GM12878 (cell line): ENCODE measurements at regions not wholly inside any gene's neighbourhood (a gene's known extent, or its start where the extent isn't known, plus 50 kb on each side); places are given as distances from the start of the nearest gene placed in this dataset.

ENCODE experiments used
- ATAC-seq: fragments of 200-7000 bp; cut with Tn5 transposase; 3 replicates; pipeline ENCODE4 v1.9.1; 2020; ENCODE audit warnings: mild to moderate bottlenecking, moderate library complexity
- BruUV-seq: library from RNA; stranded (reverse); fragments of 400-500 nt; replicated peaks from 2 replicates; lab custom pipeline; 2021; lab: Mats Ljungman, UMichigan
- CTCF ChIA-PET: fragments of 300-600 bp; sonication (Branson Sonifier 250); formaldehyde crosslinking; extraction: SDS; loops from one replicate; lab custom pipeline; 2021; ENCODE audit warnings: inconsistent platforms; lab: Yijun Ruan, JAX
- POLR2A ChIA-PET: fragments of 350-600 bp; formaldehyde crosslinking; extraction: SDS; loops from one replicate; lab custom pipeline; 2021; ENCODE audit warnings: inconsistent platforms; lab: Charles Lee
- RAD21 ChIA-PET: fragments of 300-600 bp; sonication (Branson Sonifier 250); formaldehyde crosslinking; loops from one replicate; lab custom pipeline; 2023; ENCODE audit warnings: antibody characterized with exemption; ENCODE audit not compliant: unreplicated experiment; lab: Charles Lee
- SMC1A ChIA-PET: fragments of 300-600 bp; sonication (Branson Sonifier 250); formaldehyde crosslinking; loops from one replicate; lab custom pipeline; 2023; ENCODE audit not compliant: unreplicated experiment, uncharacterized antibody; lab: Charles Lee
- DNase-seq: peaks from one replicate; pipeline ENCODE4 v3.0.0-alpha.2; 2011; ENCODE audit warnings: low read depth, low spot score
- FAIRE-seq: peaks from 3 replicates; lab custom pipeline; 2011; peaks lifted over from hg19 to GRCh38; lab: Jason Lieb, UNC
- H2AFZ ChIP-seq: 2 replicates; pipeline ENCODE4 v1.6.0; 2011; ENCODE audit warnings: low read depth, low read length, control low read depth; ENCODE audit not compliant: control insufficient read depth
- H3K27ac ChIP-seq: 2 replicates; pipeline ENCODE4 v1.5.1; 2011; ENCODE audit warnings: control low read depth; ENCODE audit not compliant: control insufficient read depth, insufficient read depth
- H3K27me3 ChIP-seq, 2 experiments: replicated peaks in 1 of 2; 2 replicates each; pipeline versions ENCODE4 v1.6.0 to v1.6.1; 2011; ENCODE audit warnings: low read length in 1 of 2; ENCODE audit not compliant: control insufficient read depth in 2 of 2, insufficient read depth in 2 of 2
- H3K36me3 ChIP-seq, 2 experiments: 2 replicates each; pipeline ENCODE4 v1.5.1; 2011; ENCODE audit warnings: low read length in 1 of 2; ENCODE audit not compliant: control insufficient read depth in 2 of 2, insufficient read depth in 2 of 2
- H3K4me1 ChIP-seq: 2 replicates; pipeline ENCODE4 v1.6.1; 2011; ENCODE audit warnings: mild to moderate bottlenecking, low read length, moderate library complexity, mixed read lengths; ENCODE audit not compliant: control insufficient read depth, insufficient read depth
- H3K4me2 ChIP-seq: 2 replicates; pipeline ENCODE4 v1.6.0; 2011; ENCODE audit warnings: control low read depth; ENCODE audit not compliant: control insufficient read depth, insufficient read depth
- H3K4me3 ChIP-seq: fragments of 200-600 bp; sonication (generic); 2 replicates; pipeline ENCODE4 v1.5.1; 2016
- H3K79me2 ChIP-seq: 2 replicates; pipeline ENCODE4 v1.6.0; 2011; ENCODE audit warnings: low read length; ENCODE audit not compliant: control insufficient read depth, insufficient read depth
- H3K9ac ChIP-seq: 2 replicates; pipeline ENCODE4 v1.8.0; 2011; ENCODE audit warnings: low read length, control low read depth, mixed read lengths; ENCODE audit not compliant: control insufficient read depth, insufficient read depth
- H3K9me3 ChIP-seq: replicated peaks from 3 replicates; pipeline ENCODE4 v1.5.1; 2011; ENCODE audit warnings: mild to moderate bottlenecking, low read length; ENCODE audit not compliant: control insufficient read depth, insufficient read depth
- H4K20me1 ChIP-seq: 2 replicates; pipeline ENCODE4 v1.6.0; 2011; ENCODE audit not compliant: control insufficient read depth, insufficient read depth
- ATF7 ChIP-seq: fragments of 450-650 bp; IDR thresholded peaks from 2 replicates; pipeline ENCODE4 v1.6.1; 2016; ENCODE audit warnings: low read depth, mild to moderate bottlenecking
- CREB1 ChIP-seq: IDR thresholded peaks from 2 replicates; pipeline ENCODE4 v1.6.1; 2012; ENCODE audit warnings: low read depth, mild to moderate bottlenecking, inconsistent platforms
- ETV6 ChIP-seq, 2 experiments: fragments of 450-650 bp in 1 of 2; IDR thresholded peaks in 1 of 2; conservative IDR thresholded peaks in 1 of 2; 2 replicates each; pipeline ENCODE4 v1.6.1; 2014; ENCODE audit warnings: antibody characterized with exemption in 1 of 2, borderline replicate concordance in 1 of 2, low read depth in 1 of 2, mild to moderate bottlenecking in 1 of 2, moderate library complexity in 1 of 2
- JUNB ChIP-seq: IDR thresholded peaks from 2 replicates; pipeline ENCODE4 v1.6.1; 2016; ENCODE audit warnings: antibody characterized with exemption, mild to moderate bottlenecking
- JUND ChIP-seq: IDR thresholded peaks from 2 replicates; pipeline ENCODE4 v1.6.1; 2012; ENCODE audit warnings: low read depth, mild to moderate bottlenecking, low read length, improper control_type of control experiment, moderate library complexity
- KAT2A ChIP-seq: conservative IDR thresholded peaks from 2 replicates; pipeline ENCODE4 v1.6.1; 2011; ENCODE audit warnings: low read depth, low read length; ENCODE audit not compliant: control insufficient read depth
- MEF2A ChIP-seq: IDR thresholded peaks from 2 replicates; pipeline ENCODE4 v1.6.1; 2011; ENCODE audit warnings: low read depth, mild to moderate bottlenecking, low read length, moderate library complexity; ENCODE audit not compliant: insufficient read depth
- MYC ChIP-seq: IDR thresholded peaks from 2 replicates; pipeline ENCODE4 v1.6.1; 2011; ENCODE audit warnings: mild to moderate bottlenecking, low read length, moderate library complexity, inconsistent platforms; ENCODE audit not compliant: insufficient read depth, insufficient replicate concordance, insufficient read length, severe bottlenecking
- RAD21 ChIP-seq: IDR thresholded peaks from 2 replicates; pipeline ENCODE4 v1.6.1; 2011; ENCODE audit warnings: mild to moderate bottlenecking, low read depth, low read length, moderate library complexity; ENCODE audit not compliant: insufficient read depth
- SPI1 ChIP-seq: IDR thresholded peaks from 2 replicates; pipeline ENCODE4 v1.6.1; 2011; ENCODE audit warnings: low read depth, mild to moderate bottlenecking, low read length, moderate library complexity, borderline replicate concordance; ENCODE audit not compliant: insufficient read depth
- SREBF2 ChIP-seq: IDR thresholded peaks from 2 replicates; pipeline ENCODE4 v1.6.1; 2012; ENCODE audit warnings: mild to moderate bottlenecking, low read length
- WGBS: methylation state at CpG from one replicate; pipeline ENCODE4 v1.1.6; 2016; ENCODE audit warnings: low lambda C conversion rate; ENCODE audit not compliant: insufficient replicate concordance, insufficient coverage; ENCODE audit errors: missing lambda C conversion rate; 5-methylcytosine and 5-hydroxymethylcytosine counted together
- in situ Hi-C: fragments of 300-500 bp; cut with MboI; formaldehyde crosslinking; loops from 9 replicates; pipeline ENCODE4 v1.14.3; 2018; ENCODE audit warnings: mixed read lengths
- intact Hi-C: fragments of 100-400 bp; cut with micrococcal nuclease; formaldehyde crosslinking; loops from one replicate; pipeline ENCODE4 v1.14.2; 2022; ENCODE audit not compliant: unreplicated experiment
- TF ChIP-seq, protein P1 (sequence below): IDR thresholded peaks from 2 replicates; pipeline ENCODE4 v1.6.1; 2011; ENCODE audit warnings: mild to moderate bottlenecking, low read depth, low read length, moderate library complexity; ENCODE audit not compliant: insufficient replicate concordance
- TF ChIP-seq, protein P2 (sequence below): fragments of 450-650 bp; IDR thresholded peaks from 2 replicates; pipeline ENCODE4 v1.6.1; 2014; ENCODE audit warnings: mild to moderate bottlenecking
- TF ChIP-seq, protein P3 (sequence below): fragments of 450-650 bp; formaldehyde crosslinking; IDR thresholded peaks from 2 replicates; pipeline ENCODE4 v1.4.0; 2022; ENCODE audit warnings: mild to moderate bottlenecking, moderate library complexity

DNA sequence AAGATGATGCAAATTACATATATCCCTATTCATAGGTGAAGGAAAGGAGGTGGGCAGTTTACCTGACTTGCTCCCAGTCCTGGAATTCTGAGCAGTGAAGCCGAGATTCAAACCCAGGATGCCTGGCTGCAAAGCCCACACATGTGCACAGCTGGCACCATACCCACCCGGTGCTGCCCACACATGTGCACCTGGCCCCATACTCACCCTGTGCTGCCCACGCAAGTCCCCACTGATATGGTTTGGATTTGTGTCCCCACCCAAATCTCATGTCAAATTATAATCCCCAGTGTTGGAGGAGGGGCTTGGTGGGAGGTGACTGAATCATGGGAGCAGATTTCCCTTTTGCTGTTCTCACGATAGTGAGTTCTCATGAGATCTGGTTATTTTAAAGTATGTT is 179.2 kb upstream of the C14orf180 start:
- FAIRE-seq (no peak), DNase-seq (no peak), ATAC-seq (no peak)
- Histone ChIP-seq H3K36me3 (no peaks in the 10 kb centered on the region), H2AFZ (no peak overlapping the region), H4K20me1 (no peaks in the 10 kb centered on the region), H3K9me3 (no peaks in the 10 kb centered on the region; the same call in 2 of the 3 replicates), H3K4me3 (no peak overlapping the region), H3K4me2 (no peak overlapping the region), H3K4me1 (no peaks in the 10 kb centered on the region; the same call in 1 of the 2 replicates), H3K79me2 (no peaks in the 10 kb centered on the region), H3K9ac (no peak overlapping the region), H3K27ac (no peak overlapping the region), H3K27me3 (no peaks in the 10 kb centered on the region; a peak in 1 of 4 replicates)
- POLR2A ChIA-PET, result no interaction called here
- no TSS peak for BruUV-seq
- intact Hi-C loops, result no loop called here
- WGBS, result 18% methylated on average over 4 of the region's 4 CpGs
- SMC1A ChIA-PET, result no interaction called here
- in situ Hi-C loops, result no loop called here
- RAD21 ChIA-PET, result no interaction called here
- CTCF ChIA-PET, result no interaction called here
- TF ChIP-seq, protein P1, sequence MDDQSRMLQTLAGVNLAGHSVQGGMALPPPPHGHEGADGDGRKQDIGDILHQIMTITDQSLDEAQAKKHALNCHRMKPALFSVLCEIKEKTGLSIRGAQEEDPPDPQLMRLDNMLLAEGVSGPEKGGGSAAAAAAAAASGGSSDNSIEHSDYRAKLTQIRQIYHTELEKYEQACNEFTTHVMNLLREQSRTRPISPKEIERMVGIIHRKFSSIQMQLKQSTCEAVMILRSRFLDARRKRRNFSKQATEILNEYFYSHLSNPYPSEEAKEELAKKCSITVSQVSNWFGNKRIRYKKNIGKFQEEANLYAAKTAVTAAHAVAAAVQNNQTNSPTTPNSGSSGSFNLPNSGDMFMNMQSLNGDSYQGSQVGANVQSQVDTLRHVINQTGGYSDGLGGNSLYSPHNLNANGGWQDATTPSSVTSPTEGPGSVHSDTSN, result no peak
- TF ChIP-seq JUNB (no peak), SPI1 (no peak), MYC (no peak), SREBF2 (no peak), ETV6 (conservative IDR thresholded peaks at IDR 0.05 in 1 of 2, IDR thresholded peaks at IDR 0.05 in 1 of 2; ENCODE audit: borderline replicate concordance in 1 of 2, low read depth in 1 of 2) (no peak), KAT2A (no peak), ATF7 (no peak), RAD21 (no peak), CREB1 (no peak), JUND (no peak), MEF2A (no peak)
- TF ChIP-seq, protein P2, sequence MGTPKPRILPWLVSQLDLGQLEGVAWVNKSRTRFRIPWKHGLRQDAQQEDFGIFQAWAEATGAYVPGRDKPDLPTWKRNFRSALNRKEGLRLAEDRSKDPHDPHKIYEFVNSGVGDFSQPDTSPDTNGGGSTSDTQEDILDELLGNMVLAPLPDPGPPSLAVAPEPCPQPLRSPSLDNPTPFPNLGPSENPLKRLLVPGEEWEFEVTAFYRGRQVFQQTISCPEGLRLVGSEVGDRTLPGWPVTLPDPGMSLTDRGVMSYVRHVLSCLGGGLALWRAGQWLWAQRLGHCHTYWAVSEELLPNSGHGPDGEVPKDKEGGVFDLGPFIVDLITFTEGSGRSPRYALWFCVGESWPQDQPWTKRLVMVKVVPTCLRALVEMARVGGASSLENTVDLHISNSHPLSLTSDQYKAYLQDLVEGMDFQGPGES, result no peak
- TF ChIP-seq, protein P3, sequence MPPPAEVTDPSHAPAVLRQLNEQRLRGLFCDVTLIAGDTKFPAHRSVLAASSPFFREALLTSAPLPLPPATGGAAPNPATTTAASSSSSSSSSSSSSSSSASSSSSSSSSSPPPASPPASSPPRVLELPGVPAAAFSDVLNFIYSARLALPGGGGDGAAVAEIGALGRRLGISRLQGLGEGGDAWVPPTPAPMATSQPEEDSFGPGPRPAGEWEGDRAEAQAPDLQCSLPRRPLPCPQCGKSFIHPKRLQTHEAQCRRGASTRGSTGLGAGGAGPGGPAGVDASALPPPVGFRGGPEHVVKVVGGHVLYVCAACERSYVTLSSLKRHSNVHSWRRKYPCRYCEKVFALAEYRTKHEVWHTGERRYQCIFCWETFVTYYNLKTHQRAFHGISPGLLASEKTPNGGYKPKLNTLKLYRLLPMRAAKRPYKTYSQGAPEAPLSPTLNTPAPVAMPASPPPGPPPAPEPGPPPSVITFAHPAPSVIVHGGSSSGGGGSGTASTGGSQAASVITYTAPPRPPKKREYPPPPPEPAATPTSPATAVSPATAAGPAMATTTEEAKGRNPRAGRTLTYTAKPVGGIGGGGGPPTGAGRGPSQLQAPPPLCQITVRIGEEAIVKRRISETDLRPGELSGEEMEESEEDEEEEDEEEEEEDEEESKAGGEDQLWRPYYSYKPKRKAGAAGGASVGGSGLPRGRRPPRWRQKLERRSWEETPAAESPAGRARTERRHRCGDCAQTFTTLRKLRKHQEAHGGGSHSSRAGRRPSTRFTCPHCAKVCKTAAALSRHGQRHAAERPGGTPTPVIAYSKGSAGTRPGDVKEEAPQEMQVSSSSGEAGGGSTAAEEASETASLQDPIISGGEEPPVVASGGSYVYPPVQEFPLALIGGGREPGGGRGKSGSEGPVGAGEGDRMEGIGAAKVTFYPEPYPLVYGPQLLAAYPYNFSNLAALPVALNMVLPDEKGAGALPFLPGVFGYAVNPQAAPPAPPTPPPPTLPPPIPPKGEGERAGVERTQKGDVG (CRISPR knock-in tag), result no peak
- TF ChIP-seq, all 136 proteins: peak for 0
